Mesendoderm (in vitro differentiated cells): ENCODE measurements at regions not wholly inside any gene's neighbourhood (a gene's known extent, or its start where the extent isn't known, plus 50 kb on each side); places are given as distances from the start of the nearest gene placed in this dataset.

Source experiments
- DNase-seq: peaks from one replicate; pipeline ENCODE4 v3.0.0; 2013
- H2AK5ac ChIP-seq: 2 replicates; pipeline ENCODE4 v1.6.1; 2013; ENCODE audit warnings: low read length, inconsistent platforms
- H2BK120ac ChIP-seq: 2 replicates; pipeline ENCODE4 v1.6.1; 2013; ENCODE audit warnings: low read depth, mild to moderate bottlenecking, low read length, moderate library complexity, mixed read lengths
- H2BK15ac ChIP-seq: replicated peaks from 2 replicates; pipeline ENCODE4 v1.6.1; 2013; ENCODE audit warnings: low read depth, mild to moderate bottlenecking, moderate library complexity
- H2BK5ac ChIP-seq: 2 replicates; pipeline ENCODE4 v1.6.1; 2013; ENCODE audit warnings: low read length, inconsistent platforms
- H3K18ac ChIP-seq: 2 replicates; pipeline ENCODE4 v1.6.1; 2013; ENCODE audit warnings: mild to moderate bottlenecking, low read length, mixed read lengths
- H3K23ac ChIP-seq: one replicate; pipeline ENCODE4 v1.6.1; 2013; ENCODE audit warnings: low read length
- H3K27ac ChIP-seq: 2 replicates; pipeline ENCODE4 v1.5.1; 2013; ENCODE audit warnings: low read depth, mild to moderate bottlenecking, inconsistent platforms, low read length, moderate library complexity
- H3K27me3 ChIP-seq: 2 replicates; pipeline ENCODE4 v1.6.1; 2013; ENCODE audit warnings: low read length, control low read depth, mild to moderate bottlenecking, inconsistent platforms; ENCODE audit not compliant: insufficient read depth, poor library complexity
- H3K36me3 ChIP-seq: 2 replicates; pipeline ENCODE4 v1.6.1; 2013; ENCODE audit warnings: low read length, inconsistent platforms; ENCODE audit not compliant: control insufficient read depth, insufficient read depth
- H3K4ac ChIP-seq: one replicate; pipeline ENCODE4 v1.6.1; 2013; ENCODE audit warnings: low read depth, mild to moderate bottlenecking, low read length, moderate library complexity
- H3K4me1 ChIP-seq: 2 replicates; pipeline ENCODE4 v1.6.1; 2013; ENCODE audit warnings: low read depth, low read length, inconsistent platforms; ENCODE audit not compliant: control insufficient read depth
- H3K4me2 ChIP-seq: 2 replicates; pipeline ENCODE4 v1.6.1; 2013; ENCODE audit warnings: low read length
- H3K4me3 ChIP-seq: 2 replicates; pipeline ENCODE4 v1.5.1; 2013; ENCODE audit warnings: mild to moderate bottlenecking, low read length
- H3K56ac ChIP-seq: one replicate; pipeline ENCODE4 v1.6.1; 2013; ENCODE audit warnings: low read length
- H3K79me1 ChIP-seq: 2 replicates; pipeline ENCODE4 v1.6.1; 2013; ENCODE audit warnings: low read length, inconsistent platforms
- H3K79me2 ChIP-seq: 2 replicates; pipeline ENCODE4 v1.6.1; 2013; ENCODE audit warnings: mild to moderate bottlenecking, low read length; ENCODE audit not compliant: control insufficient read depth, insufficient read depth
- H3K9ac ChIP-seq: 2 replicates; pipeline ENCODE4 v1.6.1; 2013; ENCODE audit warnings: low read length, inconsistent platforms
- H4K5ac ChIP-seq: one replicate; pipeline ENCODE4 v1.6.1; 2013; ENCODE audit warnings: low read length
- H4K8ac ChIP-seq: one replicate; pipeline ENCODE4 v1.6.1; 2013; ENCODE audit warnings: low read depth, mild to moderate bottlenecking, control low read depth, low read length, moderate library complexity
- WGBS: extraction: QIAGEN DNeasy Blood & Tissue Kit; methylation state at CpG from one replicate; pipeline ENCODE4 v1.1.7; 2013; ENCODE audit warnings: low lambda C conversion rate, missing lambda C conversion rate; ENCODE audit not compliant: insufficient coverage; ENCODE audit errors: extremely low coverage; 5-methylcytosine and 5-hydroxymethylcytosine counted together

DNA sequence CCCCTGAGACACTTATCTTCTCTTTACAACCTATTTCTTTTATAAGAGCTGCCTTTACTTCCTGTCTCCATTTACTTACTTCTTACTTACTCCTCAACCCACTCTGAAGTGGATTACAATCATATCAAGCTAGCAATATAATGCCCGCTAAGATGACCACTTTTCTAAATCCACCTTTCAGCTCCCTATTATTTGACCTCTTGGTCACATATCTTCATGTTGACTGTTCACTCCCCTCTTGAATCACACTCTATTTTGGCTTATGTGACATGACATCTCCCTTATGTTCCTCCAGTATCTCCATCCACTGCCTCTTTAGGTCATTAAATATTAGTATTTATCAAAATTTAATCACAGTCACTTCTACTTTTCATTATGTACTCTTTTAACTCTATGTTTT, 255.3 kb upstream of the TRPC7 start:
- H3K4me3 ChIP-seq = no peak overlapping the region
- H3K23ac ChIP-seq = no peak overlapping the region
- no peak overlapping the region for H3K4me2 ChIP-seq
- H2BK120ac ChIP-seq = no peak overlapping the region
- no peak overlapping the region for H2BK5ac ChIP-seq
- no CpG with 5 or more reads among the region's 1 CpG for WGBS
- DNase-seq = no peak
- no peak overlapping the region for H3K18ac ChIP-seq
- no peak overlapping the region for H4K5ac ChIP-seq
- no peaks in the 10 kb centered on the region for H3K4me1 ChIP-seq
- no peaks in the 10 kb centered on the region for H3K27me3 ChIP-seq
- no peak overlapping the region for H2BK15ac ChIP-seq
- no peak overlapping the region for H2AK5ac ChIP-seq
- H3K56ac ChIP-seq = no peak overlapping the region
- no peaks in the 10 kb centered on the region for H3K36me3 ChIP-seq
- no peak overlapping the region for H3K4ac ChIP-seq
- no peak overlapping the region for H3K9ac ChIP-seq
- H3K27ac ChIP-seq = no peak overlapping the region
- H4K8ac ChIP-seq = no peak overlapping the region
- H3K79me2 ChIP-seq = no peaks in the 10 kb centered on the region
- H3K79me1 ChIP-seq = no peaks in the 10 kb centered on the region

DNA sequence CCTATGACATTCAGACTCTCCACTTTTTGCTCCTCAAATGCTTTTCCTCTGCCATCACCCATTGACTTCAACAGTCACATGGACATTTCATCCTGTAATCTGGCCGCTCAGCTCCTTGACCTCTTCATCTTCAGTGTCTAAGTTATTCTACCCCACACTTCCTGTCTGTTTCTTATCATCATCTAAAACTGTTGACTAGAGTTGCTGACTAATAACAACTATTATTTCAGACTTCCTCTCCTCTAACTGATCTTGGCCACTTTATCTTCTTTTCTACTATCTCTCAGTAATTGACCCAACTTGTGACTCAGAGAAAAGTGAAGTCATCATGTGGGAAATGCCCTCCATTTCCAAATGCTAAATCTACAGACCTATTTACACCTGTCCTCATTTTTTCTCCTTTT, 254.7 kb upstream of the TRPC7 start:
- no peak overlapping the region for H3K4me2 ChIP-seq
- H4K5ac ChIP-seq = no peak overlapping the region
- H2BK120ac ChIP-seq = peak overlapping the region; percentile 61
- WGBS = no CpG with 5 or more reads among the region's 1 CpG
- H3K4me3 ChIP-seq = no peak overlapping the region
- H3K23ac ChIP-seq = no peak overlapping the region
- H3K36me3 ChIP-seq = no peaks in the 10 kb centered on the region
- H3K79me2 ChIP-seq = no peaks in the 10 kb centered on the region
- H4K8ac ChIP-seq = no peak overlapping the region
- H3K79me1 ChIP-seq = no peaks in the 10 kb centered on the region
- no peaks in the 10 kb centered on the region for H3K27me3 ChIP-seq
- no peak overlapping the region for H3K9ac ChIP-seq
- H2BK5ac ChIP-seq = no peak overlapping the region
- no peak overlapping the region for H3K27ac ChIP-seq
- DNase-seq = peak; percentile 33
- H3K18ac ChIP-seq = peak overlapping the region; percentile 84
- no peak overlapping the region for H3K4ac ChIP-seq
- no peaks in the 10 kb centered on the region for H3K4me1 ChIP-seq
- H2AK5ac ChIP-seq = no peak overlapping the region
- H2BK15ac ChIP-seq = no peak overlapping the region
- no peak overlapping the region for H3K56ac ChIP-seq

DNA sequence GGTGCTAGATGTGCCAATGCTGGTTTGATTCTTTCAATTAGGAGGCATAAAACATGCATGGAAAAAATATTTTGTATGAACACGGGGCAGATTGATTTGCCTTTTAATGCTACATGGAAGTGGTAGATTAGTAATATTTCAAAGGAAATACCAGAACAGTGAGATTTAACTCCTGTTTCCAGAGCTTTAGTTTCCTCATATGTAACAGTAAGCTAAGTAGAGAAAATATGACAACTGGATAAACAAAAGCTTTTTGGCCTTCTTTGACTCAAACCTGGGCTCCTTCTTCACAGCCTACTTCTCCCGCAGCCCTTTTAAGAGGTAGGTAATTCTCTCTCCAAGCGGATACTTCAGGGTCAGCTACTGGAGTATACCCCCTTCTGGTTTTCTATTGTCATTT, 254.2 kb upstream of the TRPC7 start:
- no CpG with 5 or more reads among the region's 3 CpGs for WGBS
- Histone ChIP-seq H3K9ac (no peak overlapping the region), H4K8ac (no peak overlapping the region), H3K18ac (no peak overlapping the region), H2AK5ac (no peak overlapping the region), H2BK5ac (no peak overlapping the region), H2BK120ac (peak overlapping the region; percentile 61), H3K4me1 (no peaks in the 10 kb centered on the region), H4K5ac (no peak overlapping the region), H3K4me2 (no peak overlapping the region), H3K79me2 (no peaks in the 10 kb centered on the region), H3K27ac (no peak overlapping the region), H3K56ac (no peak overlapping the region), H3K23ac (no peak overlapping the region), H3K27me3 (no peaks in the 10 kb centered on the region), H3K4ac (no peak overlapping the region), H3K4me3 (no peak overlapping the region), H3K36me3 (no peaks in the 10 kb centered on the region), H3K79me1 (no peaks in the 10 kb centered on the region), H2BK15ac (no peak overlapping the region)
- DNase-seq = no peak

DNA sequence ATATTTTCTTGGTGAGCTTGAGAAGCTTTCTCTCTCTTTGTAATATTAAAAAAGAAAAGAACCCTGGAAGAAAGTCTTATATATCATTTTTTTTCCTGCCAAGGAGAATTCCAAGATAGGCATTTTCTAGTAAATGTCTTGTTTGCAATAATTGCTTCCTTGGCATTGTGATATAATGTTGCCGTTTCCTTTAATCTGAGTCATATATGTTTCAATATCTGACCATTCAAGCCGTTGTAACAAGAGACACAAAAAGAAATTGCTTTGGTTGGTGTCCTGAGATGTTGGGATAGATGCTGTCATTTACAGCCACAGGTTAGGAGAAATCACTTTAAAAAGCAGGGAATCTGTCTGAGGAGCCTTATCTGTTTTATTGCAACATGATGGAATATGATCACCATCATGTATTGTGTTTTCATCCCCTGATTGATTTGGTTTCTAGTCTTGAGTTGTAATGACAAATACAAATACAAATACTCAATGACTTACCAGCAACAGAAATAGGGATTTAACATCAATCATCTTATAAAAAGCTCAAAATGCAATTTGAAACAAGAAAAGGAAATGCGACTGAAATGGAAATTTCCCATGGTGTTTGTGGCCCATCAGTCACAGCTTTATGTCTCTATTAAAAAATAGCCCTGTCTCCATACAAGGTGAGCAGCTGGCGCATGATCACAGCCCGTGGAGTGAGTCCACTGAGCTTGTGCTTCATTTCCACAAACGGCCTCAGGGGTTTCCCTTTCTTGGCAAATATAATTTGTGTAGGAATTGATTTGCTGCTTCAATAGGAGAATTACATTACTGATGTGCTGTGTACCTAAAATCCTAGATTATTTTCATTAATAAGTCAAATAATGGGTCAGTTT, 250.1 kb upstream of the TRPC7 start:
- H3K4ac ChIP-seq = no peak overlapping the region
- no peak overlapping the region for H2BK15ac ChIP-seq
- no peak overlapping the region for H2AK5ac ChIP-seq
- no CpG with 5 or more reads among the region's 6 CpGs for whole genome bisulfite sequencing
- H3K18ac ChIP-seq = no peak overlapping the region
- no peak overlapping the region for H4K5ac ChIP-seq
- no peak overlapping the region for H4K8ac ChIP-seq
- H3K9ac ChIP-seq = no peak overlapping the region
- no peaks in the 10 kb centered on the region for H3K79me2 ChIP-seq
- H3K4me3 ChIP-seq = no peak overlapping the region
- no peak overlapping the region for H2BK5ac ChIP-seq
- H3K27me3 ChIP-seq = no peaks in the 10 kb centered on the region
- no peaks in the 10 kb centered on the region for H3K36me3 ChIP-seq
- no peaks in the 10 kb centered on the region for H3K4me1 ChIP-seq
- H2BK120ac ChIP-seq = no peak overlapping the region
- H3K23ac ChIP-seq = no peak overlapping the region
- no peaks in the 10 kb centered on the region for H3K79me1 ChIP-seq
- H3K4me2 ChIP-seq = no peak overlapping the region
- H3K27ac ChIP-seq = no peak overlapping the region
- no peak for DNase-seq
- H3K56ac ChIP-seq = no peak overlapping the region

DNA sequence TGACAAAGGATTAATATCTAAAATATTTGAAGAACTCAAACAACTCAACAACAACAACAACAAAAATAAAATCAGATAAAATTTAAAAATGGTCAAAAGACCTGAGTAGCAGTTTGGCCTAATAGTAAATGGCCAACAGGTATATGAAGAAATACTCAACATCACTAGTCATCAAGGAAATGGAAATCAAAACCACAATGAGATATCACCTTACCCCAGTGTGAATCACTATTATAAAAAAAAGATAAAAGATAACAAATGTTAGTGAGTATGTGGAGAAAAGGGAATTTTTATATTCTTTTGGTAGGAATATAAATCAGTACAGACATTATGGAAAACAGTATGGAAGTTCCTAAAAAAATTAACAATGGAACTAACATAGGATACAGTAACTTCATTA, 247.9 kb upstream of the TRPC7 start:
- Histone ChIP-seq H3K4me2 (no peak overlapping the region), H3K27me3 (no peaks in the 10 kb centered on the region), H3K9ac (no peak overlapping the region), H2AK5ac (no peak overlapping the region), H2BK120ac (no peak overlapping the region), H3K23ac (no peak overlapping the region), H4K5ac (no peak overlapping the region), H3K79me2 (no peaks in the 10 kb centered on the region), H4K8ac (no peak overlapping the region), H3K4me3 (no peak overlapping the region), H3K4me1 (no peaks in the 10 kb centered on the region), H3K79me1 (no peaks in the 10 kb centered on the region), H3K18ac (no peak overlapping the region), H3K36me3 (no peaks in the 10 kb centered on the region), H3K27ac (no peak overlapping the region), H2BK15ac (no peak overlapping the region), H2BK5ac (no peak overlapping the region), H3K4ac (no peak overlapping the region), H3K56ac (no peak overlapping the region)
- DNase-seq = no peak

GRCh38 chr5:136605638-136606037, 240.3 kb upstream of the TRPC7 start:
- Histone ChIP-seq H3K56ac (no peak overlapping the region), H4K5ac (no peak overlapping the region)
- no CpG with 5 or more reads among the region's 1 CpG for WGBS

More at GRCh38 chr5:136605638-136606037, 240.3 kb upstream of the TRPC7 start:
- Histone ChIP-seq H2AK5ac (no peak overlapping the region), H3K79me1 (no peaks in the 10 kb centered on the region), H3K36me3 (no peaks in the 10 kb centered on the region), H3K27me3 (no peaks in the 10 kb centered on the region), H3K4me3 (no peak overlapping the region), H3K27ac (no peak overlapping the region), H3K23ac (no peak overlapping the region), H3K4me2 (no peak overlapping the region), H3K79me2 (no peaks in the 10 kb centered on the region), H3K18ac (no peak overlapping the region), H2BK5ac (no peak overlapping the region), H3K9ac (no peak overlapping the region), H2BK15ac (no peak overlapping the region), H2BK120ac (no peak overlapping the region), H3K4me1 (no peaks in the 10 kb centered on the region), H3K4ac (no peak overlapping the region), H4K8ac (no peak overlapping the region)
- DNase-seq = no peak
